Thyroid gland (tissue), 4 donors: ENCODE measurements at regions not wholly inside any gene's neighbourhood (a gene's known extent, or its start where the extent isn't known, plus 50 kb on each side); places are given as distances from the start of the nearest gene placed in this dataset.

Source experiments
- CTCF ChIP-seq, 6 experiments: fragments of 200-600 bp in 3 of 6; fragments of 450-650 bp in 3 of 6; sonication (generic) in 3 of 6; IDR thresholded peaks; one replicate each; pipeline ENCODE4 v1.5.1; 2016 to 2019; ENCODE audit warnings: antibody characterized with exemption in 6 of 6, mild to moderate bottlenecking in 2 of 6, inconsistent platforms in 1 of 6, moderate library complexity in 1 of 6
- POLR2A ChIP-seq, 2 donors: fragments of 450-650 bp; IDR thresholded peaks; one replicate each; pipeline ENCODE4 v1.6.1; 2017; ENCODE audit warnings: antibody characterized with exemption in 2 of 2, mild to moderate bottlenecking in 2 of 2, moderate library complexity in 1 of 2

DNA sequence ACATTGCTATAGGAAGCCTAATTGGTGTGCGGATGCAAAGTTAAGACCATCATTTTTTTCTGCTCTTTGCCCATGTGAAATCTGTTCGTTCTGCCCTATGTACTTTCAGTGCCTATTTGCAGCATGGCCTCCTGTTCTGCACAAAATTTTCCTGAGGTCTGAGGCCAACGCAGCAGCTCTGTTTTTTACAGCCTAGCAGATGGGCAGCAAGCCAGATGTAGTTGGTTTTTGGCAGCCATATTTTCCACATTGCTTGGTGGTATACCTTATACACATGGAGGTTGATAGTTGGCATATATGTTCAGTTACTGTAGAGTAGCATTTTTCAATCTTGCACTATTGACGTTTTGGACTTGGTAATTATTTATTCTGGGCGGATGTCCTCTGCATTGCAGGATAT is 133.5 kb upstream of the MRPS30 start:
- no peak for TF ChIP-seq CTCF (IDR thresholded peaks at IDR 0.05)
- TF ChIP-seq POLR2A (IDR thresholded peaks at IDR 0.05) = no peak
